HG03045 (cell line): ENCODE measurements at regions not wholly inside any gene's neighbourhood (a gene's known extent, or its start where the extent isn't known, plus 50 kb on each side); places are given as distances from the start of the nearest gene placed in this dataset.

Experiments used
- ATAC-seq: cut with Tn5 transposase; IDR thresholded peaks from one replicate; pipeline ENCODE4 v1.9.1; 2021; ENCODE audit warnings: mild to moderate bottlenecking, moderate library complexity; ENCODE audit not compliant: unreplicated experiment

DNA sequence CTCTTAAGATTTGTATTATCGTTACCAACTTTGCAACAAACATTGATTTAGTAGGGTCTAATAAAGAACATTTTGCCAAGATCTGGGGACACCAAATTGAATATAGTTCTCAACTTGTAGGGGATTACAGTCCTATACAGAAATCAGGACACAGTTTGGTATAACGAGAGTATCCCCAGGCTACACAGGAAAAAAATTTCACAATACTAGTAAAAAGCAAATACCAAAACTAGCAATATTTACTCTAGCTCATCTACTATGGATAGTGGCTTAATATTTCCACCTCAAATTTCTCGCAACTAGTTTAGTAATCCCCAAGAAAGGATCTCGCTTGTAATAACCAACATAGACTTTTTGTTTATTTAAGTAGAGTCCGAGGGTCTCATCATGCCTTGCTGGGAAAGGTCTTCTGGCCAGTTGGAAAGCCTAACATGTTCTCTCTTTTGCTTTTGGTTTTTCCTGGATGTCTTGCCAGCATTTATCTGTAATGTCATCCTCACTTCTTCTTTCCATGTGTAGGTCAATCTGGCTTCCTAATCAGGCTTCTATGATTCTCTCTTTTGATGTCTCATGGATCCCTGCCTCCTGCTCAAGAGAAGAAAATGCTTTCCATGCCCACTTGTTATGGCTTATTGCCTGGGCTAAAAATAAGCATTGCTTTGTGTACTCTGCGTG is 104.7 kb upstream of the KCNK2 start:
- ATAC-seq: no peak

DNA sequence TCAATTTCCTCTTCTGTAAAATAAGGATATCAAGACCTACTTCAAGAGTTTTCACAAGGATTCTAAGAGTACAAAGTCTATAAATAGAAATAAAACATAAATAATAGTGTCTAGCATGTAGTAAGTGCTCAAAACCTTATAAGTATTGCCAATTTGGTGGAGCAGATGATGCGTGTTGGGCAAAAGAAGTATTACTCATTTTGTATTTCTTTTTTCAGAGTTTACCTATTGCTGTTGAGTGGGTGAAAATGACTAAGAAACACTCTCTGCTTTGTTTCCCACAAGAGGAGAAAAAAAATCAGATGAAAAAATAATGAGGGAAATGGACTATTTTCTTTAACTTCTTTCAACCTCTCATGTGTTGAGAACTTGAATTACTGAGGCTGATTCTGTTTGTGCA is 103.3 kb upstream of the KCNK2 start:
- ATAC-seq: no peak

GRCh38 chr1:214980921-214981320 is 101.6 kb upstream of the KCNK2 start:
- ATAC-seq: no peak

DNA sequence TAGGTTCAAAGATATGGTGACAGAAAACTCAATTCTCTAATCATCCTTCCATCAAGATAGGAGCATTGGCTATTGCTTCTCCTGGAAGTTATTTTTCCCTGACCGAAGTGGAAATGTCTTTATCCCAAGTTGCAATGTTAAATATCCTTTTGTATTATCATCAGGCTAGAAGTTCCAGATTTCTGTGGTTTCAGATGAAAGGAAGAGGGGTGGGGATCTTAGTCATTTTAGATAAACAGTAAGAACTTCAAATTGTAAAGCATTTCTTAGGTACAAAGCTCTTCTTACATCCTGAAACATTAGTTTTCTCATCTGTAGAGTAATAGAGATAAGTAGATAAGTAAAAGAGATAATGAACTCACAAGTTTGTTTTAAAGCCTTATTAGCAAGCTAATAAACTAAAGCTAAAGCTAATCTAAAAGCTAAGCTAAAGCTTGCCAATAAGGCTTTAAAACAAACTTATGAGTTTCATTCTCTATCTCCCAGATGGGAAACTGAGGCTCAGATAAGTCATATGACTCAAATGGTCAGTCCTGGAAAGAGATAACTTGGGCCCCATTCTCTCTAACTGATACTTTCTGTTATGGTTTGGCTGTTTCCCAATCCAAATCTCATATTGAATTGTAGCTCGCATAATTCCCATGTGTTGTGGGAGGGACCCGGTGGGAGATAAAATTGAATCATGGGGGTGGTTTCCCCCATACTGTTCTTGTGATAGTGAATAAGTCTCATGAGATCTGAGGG is 99.2 kb upstream of the KCNK2 start:
- no peak for ATAC-seq

DNA sequence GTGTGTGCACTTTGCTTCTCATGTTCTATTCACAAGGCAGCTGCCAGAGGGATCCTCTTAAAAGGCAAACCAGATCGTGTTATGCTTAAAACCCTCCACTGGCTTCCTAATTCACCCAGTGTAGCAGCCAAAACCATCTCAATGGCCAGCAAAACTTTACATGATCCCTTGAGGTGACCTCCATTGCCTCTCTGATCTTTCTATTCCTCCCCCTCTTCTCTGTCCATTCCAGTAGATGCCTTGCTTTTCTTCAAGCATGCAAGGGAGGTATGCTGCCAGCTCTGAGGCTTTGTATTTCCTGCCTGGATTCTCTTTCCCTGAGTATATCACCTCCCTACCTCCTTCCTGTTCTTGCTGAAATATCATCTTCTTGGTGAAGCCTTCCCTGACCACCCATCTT is 93.2 kb upstream of the KCNK2 start:
- no peak for ATAC-seq

DNA sequence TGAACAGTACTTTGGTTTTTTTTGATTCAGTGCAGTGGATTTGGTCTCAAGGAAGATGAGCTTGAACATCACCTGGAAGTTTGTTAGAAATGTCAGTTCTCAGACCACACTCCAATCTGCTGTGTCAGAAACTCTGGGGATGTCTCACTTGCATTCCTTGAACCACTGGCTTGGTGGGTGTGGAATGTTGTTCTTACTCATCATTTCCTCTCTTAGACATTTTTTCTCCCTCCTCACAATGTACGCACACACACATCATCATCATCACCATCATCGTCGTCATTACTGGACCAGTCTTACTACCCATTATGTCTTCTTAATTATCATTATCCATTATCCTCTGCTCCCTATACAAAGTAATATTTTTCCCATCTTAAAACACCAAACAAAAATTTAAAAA is 91.9 kb upstream of the KCNK2 start:
- no peak for ATAC-seq

DNA sequence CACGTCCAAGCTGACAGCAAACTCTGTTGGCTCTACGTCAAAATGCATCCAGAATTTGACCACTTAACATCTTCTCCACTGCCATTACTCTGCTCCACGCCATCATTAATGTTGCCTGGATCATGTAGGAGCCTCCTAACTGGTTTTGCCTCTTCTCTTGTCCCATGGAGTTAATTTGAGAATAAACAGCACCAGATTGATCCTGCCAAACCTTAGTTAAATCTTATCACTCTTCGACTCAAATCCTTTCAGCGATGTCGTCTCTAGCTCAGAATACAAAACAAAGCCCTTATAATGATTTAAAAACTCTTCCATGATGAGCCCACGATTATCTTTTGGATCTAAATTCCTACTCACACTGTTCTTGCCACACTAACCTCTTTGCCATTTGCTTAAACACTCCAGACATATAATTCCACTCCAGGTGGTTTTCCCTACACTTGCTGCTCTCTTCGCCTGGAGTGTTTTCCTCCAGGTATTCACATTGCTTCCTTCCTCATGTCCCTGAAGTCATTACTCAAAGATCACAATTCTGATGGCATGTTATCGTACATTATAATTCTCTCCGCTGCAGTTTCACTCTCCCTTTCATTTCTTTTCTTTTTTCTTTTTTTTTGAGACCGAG is 90.7 kb upstream of the KCNK2 start:
- ATAC-seq: no peak

GRCh38 chr1:214993419-214993818 is 89.1 kb upstream of the KCNK2 start:
- no peak for ATAC-seq

DNA sequence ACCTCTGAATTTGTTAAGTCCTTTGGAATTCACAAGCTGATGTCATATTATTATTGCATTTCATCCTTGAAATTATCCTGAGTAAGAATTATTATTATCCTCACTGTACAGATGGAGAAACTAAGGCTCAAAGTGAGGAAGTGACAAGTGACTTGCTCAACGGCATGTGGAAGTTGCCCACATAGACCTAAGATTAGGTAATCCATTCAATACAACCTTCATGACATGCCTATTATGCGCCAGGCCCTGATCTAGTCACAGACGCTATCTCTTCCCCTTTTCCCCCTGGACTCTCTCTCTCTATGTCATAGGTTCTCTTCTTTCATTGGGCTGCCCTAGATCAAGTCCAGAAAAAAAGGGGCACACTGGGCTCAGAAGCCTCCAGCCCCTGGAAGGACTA is 84.9 kb upstream of the KCNK2 start:
- no peak for ATAC-seq

GRCh38 chr1:215001419-215002021 is 81.0 kb upstream of the KCNK2 start:
- peak; percentile 87 for ATAC-seq

DNA sequence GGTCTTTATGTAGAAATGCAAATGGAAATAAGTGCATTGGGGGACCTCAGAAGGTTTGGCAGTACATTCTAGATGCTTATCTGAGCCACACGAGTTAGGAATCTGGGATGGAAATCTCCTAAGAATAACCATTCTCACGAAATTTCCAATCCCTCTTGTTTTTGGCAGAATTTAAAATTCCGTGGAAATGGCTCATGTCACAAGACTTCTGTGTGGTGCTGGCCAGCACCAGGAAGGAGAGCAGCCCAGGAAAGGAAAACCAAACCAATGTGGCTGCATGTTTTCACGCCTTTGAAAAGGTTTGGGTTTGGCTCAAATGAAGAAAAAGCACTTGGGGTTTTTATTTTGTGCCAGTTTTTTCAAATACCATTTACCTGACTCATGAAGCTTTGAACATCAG is 80.1 kb upstream of the KCNK2 start:
- no peak for ATAC-seq

DNA sequence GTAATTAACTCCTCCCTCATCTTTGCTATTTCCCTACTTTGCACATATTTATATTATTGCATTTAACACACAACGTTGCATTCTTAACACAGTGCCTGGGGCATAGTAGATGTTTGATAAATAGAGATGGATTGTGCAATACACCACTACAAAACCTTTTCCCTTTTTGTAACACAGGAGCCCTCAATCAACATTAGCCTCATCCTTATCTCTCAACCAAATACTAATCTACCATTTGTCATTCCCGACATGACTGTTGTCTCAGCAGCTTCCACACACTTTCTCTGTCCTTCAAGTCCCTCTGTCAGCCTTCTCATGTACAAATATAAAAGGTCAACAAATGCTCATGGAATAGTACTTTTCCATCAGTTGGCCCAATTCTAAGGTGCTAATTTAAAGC is 78.9 kb upstream of the KCNK2 start:
- ATAC-seq: no peak

DNA sequence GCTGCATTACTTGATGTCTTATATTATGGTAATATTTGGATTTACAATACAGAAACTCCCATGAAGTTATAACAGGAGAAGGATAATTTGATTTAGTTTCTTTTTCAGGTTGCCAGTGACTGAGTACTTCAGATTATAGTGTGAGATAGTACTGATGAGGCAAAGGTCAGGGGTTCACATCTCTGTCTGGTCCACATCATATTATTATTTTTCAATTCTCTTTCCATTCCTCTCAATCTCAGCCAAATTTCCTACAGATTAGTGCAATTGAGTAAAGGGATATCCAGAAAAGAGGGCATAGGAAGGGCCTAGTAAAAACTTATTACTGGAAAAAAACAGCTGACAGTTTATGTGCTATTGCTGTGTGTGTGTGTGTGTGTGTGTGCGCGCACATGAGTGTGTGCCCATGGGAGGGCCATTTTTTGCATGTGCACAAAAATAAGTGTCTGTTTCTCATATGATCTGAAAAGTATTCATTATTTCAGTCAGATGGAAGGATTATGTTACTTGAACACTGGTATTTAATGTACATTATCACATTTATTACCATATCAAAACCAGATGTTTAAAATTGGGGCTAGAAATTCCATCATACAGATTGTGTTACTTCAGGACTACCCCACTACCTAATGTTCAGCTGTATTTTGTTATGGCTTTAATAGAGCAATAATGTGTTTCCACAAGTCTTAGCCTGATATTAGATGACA is 78.3 kb upstream of the KCNK2 start:
- ATAC-seq: no peak

DNA sequence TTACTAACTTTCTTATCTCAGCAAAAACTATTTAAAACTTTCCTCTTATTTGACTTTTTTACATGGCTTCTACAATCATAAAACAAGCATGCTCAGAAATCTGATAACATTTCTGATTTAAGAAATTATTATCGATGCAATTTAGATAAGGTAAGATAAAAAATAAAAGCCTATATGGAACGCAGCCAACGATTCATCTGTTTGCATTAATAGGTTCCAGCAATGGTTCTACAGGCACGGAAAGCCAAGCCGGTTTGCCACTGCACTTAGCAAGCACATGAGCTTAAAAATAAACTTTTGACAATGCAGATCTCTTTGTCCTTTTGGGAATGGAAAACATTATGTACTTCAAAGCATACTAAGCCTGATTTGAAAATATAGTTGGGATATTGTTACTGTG is 77.5 kb upstream of the KCNK2 start:
- ATAC-seq: no peak

DNA sequence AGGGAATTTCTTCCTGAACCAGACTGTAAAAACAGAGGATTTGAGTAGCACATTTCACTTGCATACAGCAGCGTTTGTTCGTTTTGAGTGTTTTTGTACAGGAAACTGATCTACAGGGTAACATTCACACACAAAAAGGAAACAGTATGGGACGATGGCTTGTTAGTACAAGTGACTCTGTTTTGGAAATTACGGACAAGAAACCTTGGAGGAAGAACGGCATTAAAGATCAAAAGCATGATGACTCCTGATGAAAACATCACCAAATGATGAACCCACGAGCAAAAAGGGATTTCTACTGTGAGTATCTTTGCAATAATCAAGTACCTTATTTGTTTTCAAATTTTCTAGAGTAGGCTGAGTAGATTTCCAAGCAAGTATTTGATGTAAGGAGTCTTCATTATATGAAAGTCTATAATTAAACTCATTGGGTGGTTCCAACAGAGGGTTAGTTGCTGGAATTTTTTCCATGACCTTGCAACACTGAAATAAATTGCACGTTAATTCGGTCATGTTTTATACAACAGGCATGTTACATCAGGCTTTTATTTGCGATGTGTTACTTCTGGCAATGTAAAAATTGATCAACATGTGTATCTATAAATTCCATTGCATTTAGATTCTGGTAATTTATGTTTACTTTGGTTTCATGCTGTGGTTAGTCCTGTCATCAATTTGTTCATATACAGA is 76.7 kb upstream of the KCNK2 start:
- no peak for ATAC-seq

- ATAC-seq: no peak
Measured at GRCh38 chr1:215007880-215008279, 74.7 kb upstream of the KCNK2 start.

GRCh38 chr1:215018555-215018954 is 64.0 kb upstream of the KCNK2 start:
- no peak for ATAC-seq

- ATAC-seq: no peak
Measured at GRCh38 chr1:215022204-215022603, 60.3 kb upstream of the KCNK2 start.

DNA sequence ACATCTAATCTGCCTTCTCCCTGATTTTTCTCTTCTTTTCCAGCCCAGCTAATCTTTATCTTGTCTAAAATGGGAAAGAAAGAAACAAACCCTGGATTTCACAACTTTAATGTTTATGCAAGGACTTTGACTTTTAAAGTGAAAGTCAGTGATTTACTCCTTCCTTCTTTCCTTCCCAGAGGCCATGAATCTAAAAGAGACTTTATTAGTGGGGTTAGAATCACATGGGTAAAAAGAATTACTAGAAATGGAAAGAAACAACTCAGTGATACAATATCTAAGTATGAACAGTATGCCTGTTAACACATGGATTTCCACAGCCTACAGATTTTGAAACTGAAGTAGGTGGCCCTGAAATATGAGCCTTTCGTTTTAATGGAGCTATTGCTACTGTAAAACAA is 59.8 kb upstream of the KCNK2 start:
- no peak for ATAC-seq

GRCh38 chr1:215023155-215023832 is 59.2 kb upstream of the KCNK2 start:
- ATAC-seq: no peak
